GM21390 (cell line): ENCODE measurements at regions not wholly inside any gene's neighbourhood (a gene's known extent, or its start where the extent isn't known, plus 50 kb on each side); places are given as distances from the start of the nearest gene placed in this dataset.
"Not testable (repeated sequence)": the region's sequence is repeated elsewhere in the genome, so short reads cannot be mapped to it uniquely, and the experiment has no call there.

Experiments
- ATAC-seq: cut with Tn5 transposase; IDR thresholded peaks from one replicate; pipeline ENCODE4 v1.9.1; 2021; ENCODE audit not compliant: unreplicated experiment

- no peak for ATAC-seq
Observed at GRCh38 chr2:88396209-88396608, 56.3 kb downstream of the FOXI3 start.

GRCh38 chr2:88377641-88377991 lies 74.9 kb downstream of the FOXI3 start:
- no peak for ATAC-seq

GRCh38 chr2:88372042-88372441 lies 80.5 kb downstream of the FOXI3 start:
- ATAC-seq: no peak

- not testable (repeated sequence) for ATAC-seq
Observed at GRCh38 chr2:88365408-88365807, 87.1 kb downstream of the FOXI3 start.

- ATAC-seq: no peak
Observed at GRCh38 chr2:88355486-88355885, 97.0 kb downstream of the FOXI3 start.

- no peak for ATAC-seq
Observed at GRCh38 chr2:88351249-88351601, 101.3 kb downstream of the FOXI3 start.

GRCh38 chr2:88350331-88351248 lies 101.9 kb downstream of the FOXI3 start:
- ATAC-seq: no peak

- no peak for ATAC-seq
Observed at GRCh38 chr2:88345842-88346241, 106.7 kb downstream of the FOXI3 start.

GRCh38 chr2:88342749-88343148 lies 109.7 kb downstream of the FOXI3 start:
- no peak for ATAC-seq

- ATAC-seq: no peak
Observed at GRCh38 chr2:88334418-88334817, 118.1 kb downstream of the FOXI3 start.

GRCh38 chr2:88331239-88331638 lies 121.3 kb downstream of the FOXI3 start:
- ATAC-seq: no peak

GRCh38 chr2:88329815-88330603 lies 122.5 kb downstream of the FOXI3 start:
- peak; percentile 76 for ATAC-seq

GRCh38 chr2:88321449-88322248 lies 130.8 kb downstream of the FOXI3 start:
- ATAC-seq: no peak

- no peak for ATAC-seq
Observed at GRCh38 chr2:88320076-88320773, 132.3 kb downstream of the FOXI3 start.

GRCh38 chr2:88318956-88319330 lies 133.6 kb downstream of the FOXI3 start:
- no peak for ATAC-seq

GRCh38 chr2:88318071-88318955 lies 134.2 kb downstream of the FOXI3 start:
- ATAC-seq: no peak

- ATAC-seq: no peak
Observed at GRCh38 chr2:88310787-88311186, 140.6 kb downstream of the THNSL2 start.

GRCh38 chr2:88307817-88308216 lies 137.7 kb downstream of the THNSL2 start:
- no peak for ATAC-seq

- ATAC-seq: no peak
Observed at GRCh38 chr2:88303865-88304264, 133.7 kb downstream of the THNSL2 start.

GRCh38 chr2:88296247-88296646 lies 126.1 kb downstream of the THNSL2 start:
- peak; percentile 55 for ATAC-seq
